ENCODE measurements at regions not wholly inside any gene's neighbourhood (a gene's known extent, or its start where the extent isn't known, plus 50 kb on each side); places are given as distances from the start of the nearest gene placed in this dataset.

DNA sequence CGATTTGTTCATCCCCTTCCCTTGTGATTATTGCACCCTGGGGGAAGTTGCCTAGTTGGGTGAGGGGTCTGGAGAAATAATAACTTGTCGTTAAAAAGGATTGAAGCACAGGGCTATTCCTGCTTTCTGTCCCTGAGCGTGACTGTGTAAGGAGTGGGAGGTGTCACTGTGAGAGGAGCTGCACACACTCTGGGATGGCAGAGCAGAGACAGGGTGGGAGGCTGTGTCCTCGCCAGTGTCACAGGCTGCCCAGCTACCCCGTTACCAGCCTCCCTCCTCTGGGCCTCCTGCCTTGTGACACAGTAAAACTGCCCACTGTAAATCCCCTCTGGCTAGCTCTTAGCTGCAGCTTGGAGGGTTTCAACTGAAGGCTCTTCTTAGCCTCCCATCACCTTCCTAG lies 460.6 kb downstream of the AACS start:
- no peaks in the 10 kb centered on the region for H3K4me1 ChIP-seq
- DNase-seq (no peak), ATAC-seq (no peak)
- no peaks in the 10 kb centered on the region for H3K9me3 ChIP-seq
- 61% methylated on average over 3 of the region's 5 CpGs for WGBS (ENCODE audit: insufficient coverage, low coverage, low lambda C conversion rate, missing lambda C conversion rate)
- no peak for TF ChIP-seq POLR2A (IDR thresholded peaks at IDR 0.05)
- TF ChIP-seq, protein P1, sequence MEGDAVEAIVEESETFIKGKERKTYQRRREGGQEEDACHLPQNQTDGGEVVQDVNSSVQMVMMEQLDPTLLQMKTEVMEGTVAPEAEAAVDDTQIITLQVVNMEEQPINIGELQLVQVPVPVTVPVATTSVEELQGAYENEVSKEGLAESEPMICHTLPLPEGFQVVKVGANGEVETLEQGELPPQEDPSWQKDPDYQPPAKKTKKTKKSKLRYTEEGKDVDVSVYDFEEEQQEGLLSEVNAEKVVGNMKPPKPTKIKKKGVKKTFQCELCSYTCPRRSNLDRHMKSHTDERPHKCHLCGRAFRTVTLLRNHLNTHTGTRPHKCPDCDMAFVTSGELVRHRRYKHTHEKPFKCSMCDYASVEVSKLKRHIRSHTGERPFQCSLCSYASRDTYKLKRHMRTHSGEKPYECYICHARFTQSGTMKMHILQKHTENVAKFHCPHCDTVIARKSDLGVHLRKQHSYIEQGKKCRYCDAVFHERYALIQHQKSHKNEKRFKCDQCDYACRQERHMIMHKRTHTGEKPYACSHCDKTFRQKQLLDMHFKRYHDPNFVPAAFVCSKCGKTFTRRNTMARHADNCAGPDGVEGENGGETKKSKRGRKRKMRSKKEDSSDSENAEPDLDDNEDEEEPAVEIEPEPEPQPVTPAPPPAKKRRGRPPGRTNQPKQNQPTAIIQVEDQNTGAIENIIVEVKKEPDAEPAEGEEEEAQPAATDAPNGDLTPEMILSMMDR (IDR thresholded peaks at IDR 0.05): no peak
- H3K4me3 ChIP-seq: no peak overlapping the region
- no peaks in the 10 kb centered on the region for H3K36me3 ChIP-seq
- H3K27ac ChIP-seq: no peak overlapping the region
- intact Hi-C loops (cut with DNase I): no loop called here
- H3K27me3 ChIP-seq: no peaks in the 10 kb centered on the region

DNA sequence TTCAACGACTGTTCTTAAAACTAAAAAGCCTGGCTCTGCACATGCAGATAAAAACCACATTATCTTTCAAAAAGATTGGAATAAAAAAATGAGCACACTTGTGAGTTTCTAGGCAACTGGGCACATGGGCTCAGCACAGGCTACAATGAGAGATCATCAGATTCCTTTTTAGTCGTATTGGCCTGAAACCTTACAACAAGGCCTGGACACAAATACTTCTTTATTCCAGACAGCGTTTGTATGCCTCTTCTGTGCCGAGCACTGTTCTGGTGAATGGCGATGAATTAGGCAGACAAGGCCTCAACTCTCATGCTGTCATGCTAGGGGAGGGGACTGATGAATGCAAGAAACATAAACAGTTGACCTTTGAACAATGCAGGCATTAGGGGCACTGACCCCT lies 463.0 kb downstream of the AACS start:
- ATAC-seq (no peak), DNase-seq (no peak)
- H3K27ac ChIP-seq: no peak overlapping the region
- no peaks in the 10 kb centered on the region for H3K9me3 ChIP-seq
- no peak for TF ChIP-seq POLR2A (IDR thresholded peaks at IDR 0.05)
- TF ChIP-seq, protein P1 (IDR thresholded peaks at IDR 0.05): no peak
- H3K36me3 ChIP-seq: no peaks in the 10 kb centered on the region
- 64% methylated on average over 4 of the region's 5 CpGs for WGBS (ENCODE audit: insufficient coverage, low coverage, low lambda C conversion rate, missing lambda C conversion rate)
- intact Hi-C loops (cut with DNase I): no loop called here
- H3K4me1 ChIP-seq: no peaks in the 10 kb centered on the region
- H3K4me3 ChIP-seq: no peak overlapping the region
- no peaks in the 10 kb centered on the region for H3K27me3 ChIP-seq

DNA sequence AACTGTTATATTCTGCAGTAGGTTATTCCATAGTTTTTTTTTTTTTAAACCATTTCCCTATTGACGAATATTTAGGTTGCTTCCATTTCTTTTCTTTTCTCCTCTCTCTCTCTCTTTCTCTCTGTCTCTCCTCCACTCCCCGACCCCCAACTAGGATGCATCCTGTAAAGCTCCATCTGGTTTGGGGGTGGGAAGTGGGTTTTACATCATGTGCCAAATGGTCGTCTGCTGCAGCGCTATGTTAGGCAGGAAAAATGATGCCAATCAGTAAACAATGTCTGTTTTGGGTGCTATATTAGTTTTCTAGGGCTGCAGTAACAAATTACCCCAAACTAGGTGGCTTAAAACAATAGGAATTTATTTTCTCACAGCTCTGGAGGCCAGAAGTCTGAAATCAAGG lies 465.0 kb downstream of the AACS start:
- H3K27ac ChIP-seq: no peak overlapping the region
- no peak for DNase-seq
- H3K4me1 ChIP-seq: no peaks in the 10 kb centered on the region
- no peaks in the 10 kb centered on the region for H3K27me3 ChIP-seq
- H3K4me3 ChIP-seq: no peak overlapping the region
- ATAC-seq: no peak
- TF ChIP-seq, protein P1 (IDR thresholded peaks at IDR 0.05): no peak
- no peak for TF ChIP-seq POLR2A (IDR thresholded peaks at IDR 0.05)
- H3K36me3 ChIP-seq: no peaks in the 10 kb centered on the region
- WGBS (ENCODE audit: insufficient coverage, low coverage, low lambda C conversion rate, missing lambda C conversion rate): 15% methylated on average over 4 of the region's 4 CpGs
- intact Hi-C loops (cut with DNase I): loop anchor here in 1 of 2 donors (10.0 kb wide), 1 partner anchor 155 kb away; no protein-coding TSS in a partner anchor
- H3K9me3 ChIP-seq: no peaks in the 10 kb centered on the region

DNA sequence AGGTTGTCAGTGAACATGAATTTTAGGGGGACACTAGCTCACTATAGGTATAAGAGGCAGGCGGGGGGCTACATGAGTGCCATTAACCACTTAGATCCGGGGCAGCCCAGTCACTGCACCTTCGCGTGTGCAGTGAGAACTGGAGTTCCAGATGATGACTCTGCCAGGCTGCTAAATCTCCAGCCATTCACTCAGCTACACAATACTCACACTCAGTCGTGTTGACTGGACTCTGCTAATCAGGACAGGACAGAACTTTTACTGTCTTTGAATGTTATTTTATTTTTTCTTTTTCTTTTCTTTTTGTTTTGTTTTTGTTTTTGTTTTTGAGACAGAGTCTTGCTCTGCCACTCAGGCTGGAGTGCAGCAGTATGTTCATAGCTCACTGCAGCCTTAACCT lies 465.6 kb downstream of the AACS start:
- Histone ChIP-seq H3K27me3 (no peaks in the 10 kb centered on the region), H3K36me3 (no peaks in the 10 kb centered on the region), H3K27ac (no peak overlapping the region), H3K4me3 (no peak overlapping the region), H3K9me3 (no peaks in the 10 kb centered on the region), H3K4me1 (no peaks in the 10 kb centered on the region)
- ATAC-seq (no peak), DNase-seq (no peak)
- intact Hi-C loops (cut with DNase I): loop anchor here in 1 of 2 donors (10.0 kb wide), 1 partner anchor 154 kb away; no protein-coding TSS in a partner anchor
- TF ChIP-seq POLR2A (IDR thresholded peaks at IDR 0.05): no peak
- TF ChIP-seq, protein P1 (IDR thresholded peaks at IDR 0.05): no peak
- WGBS (ENCODE audit: insufficient coverage, low coverage, low lambda C conversion rate, missing lambda C conversion rate): 16% methylated on average over 4 of the region's 5 CpGs

DNA sequence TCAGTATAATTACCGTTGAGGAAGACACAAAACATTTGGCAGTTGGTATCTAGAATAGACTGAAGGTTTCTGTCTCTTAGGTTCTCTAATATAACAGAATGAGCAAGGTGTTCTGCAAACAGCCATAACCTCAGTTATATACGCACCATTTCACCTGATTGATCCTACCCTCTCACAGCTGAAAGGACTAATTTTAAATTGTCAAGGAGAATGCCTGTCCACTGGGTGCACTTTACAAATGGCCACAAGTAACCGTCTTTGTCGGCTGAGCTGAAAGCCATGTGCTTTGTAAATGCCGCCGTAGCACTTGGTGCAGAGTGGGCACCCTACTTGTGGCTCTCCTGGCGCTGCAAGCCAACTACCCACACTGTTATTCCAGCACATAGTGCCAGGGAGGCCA lies 466.3 kb downstream of the AACS start:
- ATAC-seq (no peak), DNase-seq (no peak)
- Histone ChIP-seq H3K4me1 (no peaks in the 10 kb centered on the region), H3K27me3 (no peaks in the 10 kb centered on the region), H3K36me3 (no peaks in the 10 kb centered on the region), H3K9me3 (no peaks in the 10 kb centered on the region), H3K27ac (no peak overlapping the region), H3K4me3 (no peak overlapping the region)
- 60% methylated on average over 4 of the region's 7 CpGs for WGBS (ENCODE audit: insufficient coverage, low coverage, low lambda C conversion rate, missing lambda C conversion rate)
- intact Hi-C loops (cut with DNase I): loop anchor here in 1 of 2 donors (10.0 kb wide), 1 partner anchor 153 kb away; no protein-coding TSS in a partner anchor
- TF ChIP-seq, protein P1 (IDR thresholded peaks at IDR 0.05): no peak
- no peak for TF ChIP-seq POLR2A (IDR thresholded peaks at IDR 0.05)
